ENCODE measurements at regions not wholly inside any gene's neighbourhood (a gene's known extent, or its start where the extent isn't known, plus 50 kb on each side); places are given as distances from the start of the nearest gene placed in this dataset.

GRCh38 chr10:54947605-54948004 is 146.6 kb upstream of the PCDH15 start:
- H3K4me1 Mint-ChIP-seq = no peaks in the 10 kb centered on the region
- POLR2A ChIA-PET = no interaction called here
- peaks cover 0 to 23% (median 5%) of the 10 kb centered on the region in 9 donors for H3K9me3 Mint-ChIP-seq
- no peak for ATAC-seq
- no peaks in the 10 kb centered on the region for H3K27me3 Mint-ChIP-seq
- DNase-seq = no peak
- no peaks in the 10 kb centered on the region for H3K36me3 Mint-ChIP-seq
- H3K4me3 Mint-ChIP-seq = no peak overlapping the region
- no peak overlapping the region for H3K27ac Mint-ChIP-seq

GRCh38 chr10:54940418-54940817 is 139.4 kb upstream of the PCDH15 start:
- Mint-ChIP-seq H3K9me3 (peaks cover 0 to 15% (median 5%) of the 10 kb centered on the region in 9 donors), H3K27me3 (no peaks in the 10 kb centered on the region)
- no peak for ATAC-seq

GRCh38 chr10:54914049-54914448 is 113.0 kb upstream of the PCDH15 start:
- no peaks in the 10 kb centered on the region for H3K27me3 Mint-ChIP-seq

More at GRCh38 chr10:54940418-54940817, 139.4 kb upstream of the PCDH15 start:
- DNase-seq = no peak
- no peaks in the 10 kb centered on the region for H3K36me3 Mint-ChIP-seq
- H3K4me3 Mint-ChIP-seq = no peak overlapping the region
- POLR2A ChIA-PET = no interaction called here
- H3K27ac Mint-ChIP-seq = no peak overlapping the region
- no peaks in the 10 kb centered on the region for H3K4me1 Mint-ChIP-seq

GRCh38 chr10:54909165-54909564 is 108.1 kb upstream of the PCDH15 start:
- Mint-ChIP-seq H3K9me3 (peaks cover 0 to 22% (median 9%) of the 10 kb centered on the region in 9 donors), H3K36me3 (no peaks in the 10 kb centered on the region), H3K27ac (no peak overlapping the region), H3K27me3 (no peaks in the 10 kb centered on the region), H3K4me3 (no peak overlapping the region), H3K4me1 (no peaks in the 10 kb centered on the region)
- DNase-seq = no peak
- POLR2A ChIA-PET = no interaction called here
- ATAC-seq = no peak

More at GRCh38 chr10:54914049-54914448, 113.0 kb upstream of the PCDH15 start:
- ATAC-seq (no peak), DNase-seq (no peak)
- no peaks in the 10 kb centered on the region for H3K36me3 Mint-ChIP-seq
- H3K4me1 Mint-ChIP-seq = no peaks in the 10 kb centered on the region
- H3K9me3 Mint-ChIP-seq = peaks cover 0 to 26% (median 9%) of the 10 kb centered on the region in 9 donors
- no peak overlapping the region for H3K27ac Mint-ChIP-seq
- POLR2A ChIA-PET = no interaction called here
- no peak overlapping the region for H3K4me3 Mint-ChIP-seq

GRCh38 chr10:54908019-54908418 is 107.0 kb upstream of the PCDH15 start:
- POLR2A ChIA-PET = no interaction called here
- ATAC-seq (no peak), DNase-seq (no peak)
- Mint-ChIP-seq H3K36me3 (no peaks in the 10 kb centered on the region), H3K27me3 (no peaks in the 10 kb centered on the region), H3K27ac (no peak overlapping the region), H3K4me1 (no peaks in the 10 kb centered on the region), H3K9me3 (peaks cover 0 to 21% (median 6%) of the 10 kb centered on the region in 9 donors), H3K4me3 (no peak overlapping the region)

- DNase-seq (no peak), ATAC-seq (no peak)
- no peak overlapping the region for H3K27ac Mint-ChIP-seq
- H3K9me3 Mint-ChIP-seq = peaks cover 0 to 31% (median 2%) of the 10 kb centered on the region in 9 donors
- no peaks in the 10 kb centered on the region for H3K36me3 Mint-ChIP-seq
- POLR2A ChIA-PET = no interaction called here
- H3K27me3 Mint-ChIP-seq = no peaks in the 10 kb centered on the region
- H3K4me1 Mint-ChIP-seq = no peaks in the 10 kb centered on the region
- H3K4me3 Mint-ChIP-seq = no peak overlapping the region
These were observed 105.9 kb upstream of the PCDH15 start for GRCh38 chr10:54906940-54907339.

- peaks cover 0 to 27% (median 0%) of the 10 kb centered on the region in 9 donors for H3K9me3 Mint-ChIP-seq
- no peaks in the 10 kb centered on the region for H3K36me3 Mint-ChIP-seq
- POLR2A ChIA-PET = no interaction called here
- no peaks in the 10 kb centered on the region for H3K4me1 Mint-ChIP-seq
- DNase-seq = no peak
- no peak overlapping the region for H3K27ac Mint-ChIP-seq
- H3K27me3 Mint-ChIP-seq = no peaks in the 10 kb centered on the region
- no peak overlapping the region for H3K4me3 Mint-ChIP-seq
- no peak for ATAC-seq
These were observed 104.7 kb upstream of the PCDH15 start for GRCh38 chr10:54905578-54906192.

- H3K4me3 Mint-ChIP-seq = no peak overlapping the region
- H3K9me3 Mint-ChIP-seq = peaks cover 0 to 21% (median 0%) of the 10 kb centered on the region in 9 donors
- DNase-seq (no peak), ATAC-seq (no peak)
- no peaks in the 10 kb centered on the region for H3K36me3 Mint-ChIP-seq
- H3K4me1 Mint-ChIP-seq = no peaks in the 10 kb centered on the region
- no peaks in the 10 kb centered on the region for H3K27me3 Mint-ChIP-seq
- POLR2A ChIA-PET = no interaction called here
- no peak overlapping the region for H3K27ac Mint-ChIP-seq
These were observed 103.8 kb upstream of the PCDH15 start for GRCh38 chr10:54904833-54905232.

GRCh38 chr10:54903745-54904144 is 102.7 kb upstream of the PCDH15 start:
- Mint-ChIP-seq H3K9me3 (peaks cover 0 to 21% (median 0%) of the 10 kb centered on the region in 9 donors), H3K4me1 (no peaks in the 10 kb centered on the region)

GRCh38 chr10:54900584-54900983 is 99.6 kb upstream of the PCDH15 start:
- H3K27ac Mint-ChIP-seq = no peak overlapping the region
- POLR2A ChIA-PET = no interaction called here
- H3K9me3 Mint-ChIP-seq = peaks cover 0 to 21% (median 2%) of the 10 kb centered on the region in 9 donors
- DNase-seq (no peak), ATAC-seq (no peak)
- no peak overlapping the region for H3K4me3 Mint-ChIP-seq
- H3K27me3 Mint-ChIP-seq = no peaks in the 10 kb centered on the region
- no peaks in the 10 kb centered on the region for H3K4me1 Mint-ChIP-seq
- no peaks in the 10 kb centered on the region for H3K36me3 Mint-ChIP-seq

More at GRCh38 chr10:54903745-54904144, 102.7 kb upstream of the PCDH15 start:
- Mint-ChIP-seq H3K27ac (no peak overlapping the region), H3K36me3 (no peaks in the 10 kb centered on the region), H3K27me3 (no peaks in the 10 kb centered on the region), H3K4me3 (no peak overlapping the region)
- DNase-seq (no peak), ATAC-seq (no peak)
- POLR2A ChIA-PET = no interaction called here

GRCh38 chr10:54880996-54881395 is 80.0 kb upstream of the PCDH15 start:
- DNase-seq (no peak), ATAC-seq (no peak)
- POLR2A ChIA-PET = no interaction called here
- Mint-ChIP-seq H3K27ac (no peak overlapping the region), H3K9me3 (peaks cover 0 to 12% (median 0%) of the 10 kb centered on the region in 9 donors), H3K36me3 (no peaks in the 10 kb centered on the region), H3K4me3 (no peak overlapping the region), H3K27me3 (no peaks in the 10 kb centered on the region), H3K4me1 (no peaks in the 10 kb centered on the region)

GRCh38 chr10:54869022-54869421 is 68.0 kb upstream of the PCDH15 start:
- Mint-ChIP-seq H3K4me1 (no peaks in the 10 kb centered on the region), H3K27me3 (no peaks in the 10 kb centered on the region), H3K36me3 (no peaks in the 10 kb centered on the region), H3K4me3 (no peak overlapping the region), H3K27ac (no peak overlapping the region), H3K9me3 (peaks cover 0 to 10% (median 7%) of the 10 kb centered on the region in 9 donors)
- ATAC-seq (no peak), DNase-seq (no peak)
- POLR2A ChIA-PET = no interaction called here

GRCh38 chr10:54866666-54867065 is 65.6 kb upstream of the PCDH15 start:
- no peak for ATAC-seq
- POLR2A ChIA-PET = no interaction called here
- Mint-ChIP-seq H3K4me1 (no peaks in the 10 kb centered on the region), H3K9me3 (peaks cover 0 to 10% (median 6%) of the 10 kb centered on the region in 9 donors), H3K27me3 (no peaks in the 10 kb centered on the region), H3K27ac (no peak overlapping the region), H3K36me3 (no peaks in the 10 kb centered on the region), H3K4me3 (no peak overlapping the region)
- DNase-seq = no peak

- DNase-seq = no peak
- Mint-ChIP-seq H3K4me3 (no peak overlapping the region), H3K9me3 (peaks cover 0 to 11% (median under 1%) of the 10 kb centered on the region in 9 donors), H3K36me3 (no peaks in the 10 kb centered on the region), H3K4me1 (no peaks in the 10 kb centered on the region), H3K27me3 (no peaks in the 10 kb centered on the region), H3K27ac (no peak overlapping the region)
- no peak for ATAC-seq
- POLR2A ChIA-PET = no interaction called here
These were observed 53.8 kb upstream of the PCDH15 start for GRCh38 chr10:54854843-54855242.

All from naive thymus-derived CD8-positive, alpha-beta T cell (primary cell).